DND-41 (cell line): ENCODE measurements at regions not wholly inside any gene's neighbourhood (a gene's known extent, or its start where the extent isn't known, plus 50 kb on each side); places are given as distances from the start of the nearest gene placed in this dataset.

ENCODE experiments used
- CTCF ChIP-seq: IDR thresholded peaks from 2 replicates; pipeline ENCODE4 v1.5.1; 2012; ENCODE audit warnings: borderline replicate concordance, low read length, moderate library complexity, mild to moderate bottlenecking; ENCODE audit not compliant: poor library complexity, severe bottlenecking; ENCODE audit errors: extremely low read depth
- EZH2 ChIP-seq: IDR thresholded peaks from 3 replicates; pipeline ENCODE4 v1.6.1; 2012; ENCODE audit warnings: borderline replicate concordance, low read depth, mild to moderate bottlenecking, moderate library complexity, low read length, inconsistent platforms; ENCODE audit not compliant: severe bottlenecking

GRCh38 chr15:68526784-68527183 lies 52.0 kb upstream of the CORO2B start:
- TF ChIP-seq CTCF (no peak), EZH2 (no peak)
